ENCODE measurements at regions not wholly inside any gene's neighbourhood (a gene's known extent, or its start where the extent isn't known, plus 50 kb on each side); places are given as distances from the start of the nearest gene placed in this dataset.
"Not testable (repeated sequence)": the region's sequence is repeated elsewhere in the genome, so short reads cannot be mapped to it uniquely, and the experiment has no call there.

DNA sequence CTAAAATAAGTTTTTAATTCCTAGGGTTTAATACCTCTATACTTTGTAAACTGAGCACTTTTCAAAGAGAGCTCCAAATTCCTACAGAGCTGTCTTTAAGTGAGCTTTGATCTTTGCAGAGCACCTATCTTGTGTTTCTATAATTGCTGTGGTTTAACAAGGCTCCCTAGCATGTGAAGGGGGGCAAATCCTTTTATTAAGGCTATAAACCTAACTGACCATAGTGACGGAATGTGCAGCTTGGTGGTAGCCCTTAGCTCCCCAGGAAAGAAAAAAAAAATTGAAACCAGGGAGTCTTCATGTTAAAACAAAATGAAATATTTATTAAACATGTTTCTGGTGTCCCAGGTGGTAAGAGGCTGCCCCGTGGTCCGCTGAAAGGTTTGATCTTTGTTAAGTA, 78.6 kb upstream of the ETAA1 start:
- no peak for DNase-seq

DNA sequence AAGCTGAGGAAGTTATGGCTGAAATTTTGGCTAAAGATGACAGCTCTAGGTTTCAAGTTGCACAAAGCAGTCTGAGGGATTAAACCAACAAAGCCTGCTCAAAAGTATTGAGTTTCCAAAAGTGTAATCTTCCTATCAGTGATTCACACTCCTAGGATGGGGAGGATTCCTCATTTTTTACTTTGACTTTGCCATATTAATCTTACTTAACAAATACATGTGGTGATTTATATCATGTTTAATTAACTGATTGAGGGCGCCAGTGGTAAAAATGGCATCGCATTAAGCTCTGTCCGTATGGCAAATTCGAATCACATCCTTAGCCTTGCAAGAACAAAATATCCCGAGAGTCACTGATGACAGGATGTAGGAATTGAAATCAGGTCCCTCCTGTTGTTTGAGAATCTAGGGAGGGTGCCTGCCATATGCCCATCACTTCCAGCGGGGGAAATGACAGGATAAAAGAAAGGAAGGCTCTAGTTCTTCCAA, 78.1 kb upstream of the ETAA1 start:
- DNase-seq, result no peak

DNA sequence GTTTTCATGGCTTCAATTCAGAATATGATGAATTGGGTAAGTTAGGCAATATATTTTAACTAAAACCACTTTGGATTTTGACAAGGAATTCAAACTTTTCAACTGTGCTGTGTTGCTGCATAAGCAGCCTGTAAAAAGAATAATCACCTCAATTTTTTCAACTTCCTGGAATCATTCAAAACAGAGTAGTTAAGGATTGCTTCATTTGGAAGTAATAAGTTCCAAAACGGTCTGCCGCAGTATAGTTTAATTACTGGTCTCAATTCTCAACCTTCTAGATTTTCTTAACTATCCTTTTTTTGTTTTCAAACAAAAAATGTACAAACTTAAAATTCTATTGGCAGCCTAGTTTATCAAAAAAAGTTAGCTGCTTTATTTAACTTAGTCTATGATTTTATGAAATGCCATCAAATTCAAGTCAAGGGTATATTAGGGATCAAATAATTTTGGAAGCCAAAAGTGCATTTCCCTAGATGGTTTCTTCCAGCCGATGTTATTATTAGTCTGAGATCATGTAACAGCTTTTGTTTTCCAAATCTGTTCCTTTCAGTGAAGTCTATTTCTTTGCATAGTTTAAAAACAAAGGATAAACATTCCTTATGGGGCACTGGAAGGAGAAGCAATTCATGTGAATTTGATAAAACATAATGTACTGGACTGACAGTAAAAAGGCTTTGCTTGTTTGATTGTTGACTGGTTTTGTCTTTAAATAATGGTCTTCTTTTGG, 76.1 kb upstream of the ETAA1 start:
- DNase-seq, result no peak

DNA sequence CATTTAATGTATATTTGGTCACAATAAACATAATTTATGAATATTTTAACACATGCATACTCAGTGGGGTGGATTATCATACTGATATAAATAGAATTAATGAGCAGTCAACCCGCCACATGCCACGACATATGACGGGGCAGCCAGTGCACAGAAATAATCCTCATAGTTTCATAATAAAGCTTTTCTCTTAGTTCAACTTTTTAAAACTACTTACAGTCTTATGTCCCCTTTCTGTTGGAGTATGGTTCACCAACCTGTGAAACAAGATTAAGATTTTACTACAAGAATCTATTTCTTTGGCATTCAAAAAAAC, 75.6 kb upstream of the ETAA1 start:
- DNase-seq, result no peak

DNA sequence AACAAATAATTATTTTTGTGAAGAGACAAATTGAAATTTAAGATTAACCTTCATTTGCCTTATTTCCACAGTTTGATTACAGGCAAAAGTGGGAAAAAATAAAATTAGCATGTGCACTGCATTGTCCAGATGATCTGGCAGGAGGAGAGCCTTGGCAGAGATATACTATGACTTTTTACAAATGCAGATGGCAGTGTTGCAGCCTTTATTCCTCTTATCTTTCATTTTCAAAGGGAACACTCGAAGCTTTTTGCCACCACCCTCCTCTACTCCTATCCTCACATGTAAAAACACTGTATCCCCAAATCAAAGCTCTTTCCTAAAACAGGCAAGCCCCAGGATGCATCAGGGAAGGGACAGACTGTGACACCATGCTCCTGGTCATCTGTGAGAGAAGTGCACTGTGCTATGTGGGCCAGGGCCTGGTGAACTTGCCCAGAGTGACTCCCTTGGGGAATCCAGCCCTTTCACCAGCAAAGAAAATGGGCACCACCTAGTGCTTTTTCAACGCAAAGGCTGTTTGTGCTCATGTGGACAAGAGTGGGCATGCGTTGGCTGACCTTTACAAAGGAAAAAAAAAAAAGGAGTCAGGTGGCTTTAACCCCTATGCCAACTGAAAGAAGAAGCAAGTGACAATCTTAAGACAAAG, 74.7 kb upstream of the ETAA1 start:
- DNase-seq, result no peak

GRCh38 chr2:67323209-67323991, 73.7 kb upstream of the ETAA1 start:
- DNase-seq, result no peak

DNA sequence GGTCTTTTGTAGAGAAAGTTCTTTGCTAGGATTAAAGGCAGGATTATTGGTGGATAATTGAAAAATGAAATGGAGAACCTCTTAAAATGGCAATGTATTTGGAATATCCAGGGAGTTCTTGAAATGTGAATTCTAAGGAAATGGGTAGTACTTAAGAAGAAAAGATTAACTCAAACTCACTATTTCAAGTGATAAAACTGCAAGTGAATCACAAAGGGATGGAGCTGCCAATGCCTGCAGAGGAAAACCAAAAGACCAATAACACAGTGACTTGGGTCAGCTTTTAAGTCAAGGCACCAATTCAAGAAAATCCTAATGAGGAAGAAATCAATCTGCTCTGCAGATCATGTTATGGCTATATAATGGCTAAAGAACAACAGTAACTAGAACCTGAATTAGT, 67.6 kb upstream of the ETAA1 start:
- DNase-seq, result no peak

GRCh38 chr2:67329951-67330350, 67.2 kb upstream of the ETAA1 start:
- DNase-seq, result no peak

DNA sequence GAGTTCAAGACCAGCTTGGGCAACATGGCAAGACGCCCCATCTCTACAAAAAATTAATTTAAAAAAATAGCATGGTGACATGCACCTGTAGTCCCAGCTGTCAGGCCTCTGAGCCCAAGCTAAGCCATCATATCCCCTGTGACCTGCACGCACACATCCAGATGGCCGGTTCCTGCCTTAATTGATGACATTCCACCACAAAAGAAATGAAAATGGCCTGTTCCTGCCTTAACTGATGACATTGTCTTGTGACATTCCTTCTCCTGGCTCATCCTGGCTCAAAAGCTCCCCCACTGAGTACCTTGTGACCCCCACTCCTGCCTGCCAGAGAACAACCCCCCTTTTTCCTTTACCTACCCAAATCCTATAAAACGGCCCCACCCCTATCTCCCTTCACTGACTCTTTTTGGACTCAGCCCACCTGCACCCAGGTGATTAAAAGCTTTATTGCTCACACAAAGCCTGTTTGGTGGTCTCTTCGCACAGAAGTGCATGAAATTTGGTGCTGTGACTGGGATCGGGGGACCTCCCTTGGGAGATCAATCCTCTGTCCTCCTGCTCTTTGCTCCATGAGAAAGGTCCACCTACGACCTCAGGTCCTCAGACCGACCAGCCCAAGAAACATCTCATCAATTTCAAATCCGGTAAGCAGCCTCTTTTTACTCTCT, 65.6 kb upstream of the ETAA1 start:
- DNase-seq, result not testable (repeated sequence)

DNA sequence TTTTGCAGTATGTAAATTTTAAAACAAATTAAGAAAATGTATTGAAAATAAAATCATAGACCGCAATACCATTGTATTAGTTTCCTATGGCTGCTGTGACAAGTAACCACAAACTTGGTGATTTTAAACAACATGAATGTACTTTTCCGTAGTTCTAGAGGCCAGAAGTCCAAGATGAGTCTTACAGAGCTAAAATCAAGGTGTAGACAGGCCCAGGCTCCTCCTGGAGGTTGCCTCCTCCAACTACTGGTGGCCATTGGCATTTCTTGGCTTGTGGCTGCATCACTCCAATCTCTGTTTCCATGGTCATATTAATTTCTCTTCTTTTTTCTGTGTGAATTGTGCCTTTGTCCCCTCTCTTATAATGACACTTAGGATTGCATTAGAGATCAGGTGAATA, 59.2 kb upstream of the ETAA1 start:
- DNase-seq, result no peak

GRCh38 chr2:67338601-67339233, 58.4 kb upstream of the ETAA1 start:
- DNase-seq, result no peak

DNA sequence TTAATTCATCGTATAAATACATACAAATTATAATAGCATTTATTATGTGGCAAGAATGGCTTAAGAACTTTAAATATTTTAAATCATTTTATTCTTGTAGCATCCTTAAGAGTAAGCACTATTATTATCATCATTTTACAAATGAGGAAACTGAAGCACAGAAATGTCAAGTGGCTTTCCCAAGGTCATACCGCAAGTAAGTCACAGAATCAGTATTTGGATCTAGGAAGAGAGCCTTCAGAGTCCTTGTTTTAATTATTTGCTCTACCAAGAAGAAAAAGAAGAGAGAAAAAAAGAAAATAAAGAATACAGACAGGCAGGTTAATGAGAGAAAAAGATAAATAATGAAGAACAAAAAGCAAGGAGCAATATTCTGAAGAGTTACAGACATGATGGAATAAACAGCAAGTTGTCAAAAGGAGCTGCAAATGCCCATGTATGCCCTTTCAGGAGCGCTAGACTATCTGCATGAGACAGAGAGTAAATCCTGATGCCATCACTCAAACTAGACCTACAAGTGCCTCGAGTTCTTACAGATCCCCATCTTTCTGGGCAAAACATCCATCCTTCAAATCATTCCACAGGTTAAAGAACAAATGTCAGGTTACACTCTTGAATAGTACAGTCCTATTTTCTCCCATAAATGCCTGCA, 57.8 kb upstream of the ETAA1 start:
- DNase-seq, result no peak

GRCh38 chr2:67340133-67341011, 56.8 kb upstream of the ETAA1 start:
- no peak for DNase-seq

- DNase-seq, result no peak
Measured at GRCh38 chr2:67341012-67341318, 56.2 kb upstream of the ETAA1 start.

DNA sequence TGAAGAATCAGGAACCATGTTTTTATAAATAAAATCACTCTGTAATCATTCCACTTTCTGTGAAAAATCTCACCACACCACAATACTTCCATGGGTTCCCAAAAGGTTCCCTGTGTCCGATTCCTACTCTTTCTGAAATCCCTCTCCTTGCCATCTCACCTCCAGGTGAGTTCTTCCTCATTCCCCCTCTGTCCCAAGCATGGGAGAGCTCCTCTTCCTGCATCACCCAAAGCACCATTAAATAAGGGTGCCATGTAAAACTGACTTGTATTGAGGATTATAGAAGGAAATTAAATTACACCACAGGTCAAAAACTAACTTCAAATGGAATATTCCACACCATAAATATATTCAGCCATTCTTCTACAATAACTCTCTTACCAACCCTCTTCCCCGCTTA, 55.8 kb upstream of the ETAA1 start:
- DNase-seq, result no peak

GRCh38 chr2:67342394-67342793, 54.7 kb upstream of the ETAA1 start:
- DNase-seq, result no peak

DNA sequence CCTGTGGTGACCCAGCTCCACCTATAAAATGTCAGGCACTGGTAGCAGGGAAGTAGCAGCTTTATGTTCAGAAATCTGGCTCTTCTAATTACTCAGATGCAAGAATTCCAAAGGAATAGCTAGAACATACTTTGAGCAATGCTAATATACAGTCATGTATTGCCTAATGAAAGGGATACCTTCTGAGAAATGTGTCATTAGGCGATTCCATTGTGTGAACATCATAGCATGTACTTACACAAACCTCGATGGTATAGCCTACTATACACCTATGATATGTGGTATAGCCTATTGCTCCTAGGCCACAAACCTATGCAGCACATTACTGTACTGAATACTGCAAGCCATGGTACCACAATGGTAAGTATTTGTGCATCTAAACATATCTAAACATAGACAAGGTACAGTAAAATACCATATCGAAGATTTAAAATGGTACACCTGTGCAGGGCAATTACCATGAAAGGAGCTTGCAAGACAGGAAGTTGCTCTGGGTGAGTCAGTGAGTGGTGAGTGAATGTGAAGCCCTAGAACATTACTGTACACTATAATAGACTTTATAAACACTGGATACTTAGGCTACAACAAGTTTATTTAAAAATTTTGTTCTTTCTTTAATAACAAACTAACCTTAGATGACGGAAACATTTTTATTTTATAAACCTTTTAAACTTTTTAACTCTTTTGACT, 50.3 kb upstream of the ETAA1 start:
- DNase-seq, result no peak

Measured in GF-D8 (cell line).